TTC549 (cell line): ENCODE measurements at regions not wholly inside any gene's neighbourhood (a gene's known extent, or its start where the extent isn't known, plus 50 kb on each side); places are given as distances from the start of the nearest gene placed in this dataset.
"Not testable (repeated sequence)": the region's sequence is repeated elsewhere in the genome, so short reads cannot be mapped to it uniquely, and the experiment has no call there.

ENCODE experiments used
- FAIRE-seq: peaks from 2 replicates; lab custom pipeline; 2012; peaks lifted over from hg19 to GRCh38; lab: Jason Lieb, UNC

- no peak for FAIRE-seq
Observed at GRCh38 chr21:33121715-33122475, 52.0 kb downstream of the OLIG1 start.

- FAIRE-seq: no peak
Observed at GRCh38 chr21:33122507-33122906, 52.6 kb downstream of the OLIG1 start.

- FAIRE-seq: no peak
Observed at GRCh38 chr21:33123374-33124123, 53.6 kb downstream of the OLIG1 start.

GRCh38 chr21:33124889-33125288 is 54.9 kb downstream of the OLIG1 start:
- FAIRE-seq: no peak

- FAIRE-seq: no peak
Observed at GRCh38 chr21:33125680-33126375, 55.9 kb downstream of the OLIG1 start.

GRCh38 chr21:33126569-33126968 is 56.6 kb downstream of the OLIG1 start:
- FAIRE-seq: no peak

GRCh38 chr21:33127154-33127867 is 57.4 kb downstream of the OLIG1 start:
- peak; percentile 41 for FAIRE-seq

- FAIRE-seq: no peak
Observed at GRCh38 chr21:33127868-33128242, 57.9 kb downstream of the OLIG1 start.

- no peak for FAIRE-seq
Observed at GRCh38 chr21:33128538-33128937, 58.6 kb downstream of the OLIG1 start.

- no peak for FAIRE-seq
Observed at GRCh38 chr21:33132054-33132453, 62.1 kb downstream of the OLIG1 start.

GRCh38 chr21:33133892-33134291 is 64.0 kb downstream of the OLIG1 start:
- FAIRE-seq: no peak

- no peak for FAIRE-seq
Observed at GRCh38 chr21:33135925-33136324, 66.0 kb downstream of the OLIG1 start.

GRCh38 chr21:33136847-33137502 is 67.0 kb downstream of the OLIG1 start:
- FAIRE-seq: no peak

GRCh38 chr21:33139084-33139483 is 69.1 kb downstream of the OLIG1 start:
- FAIRE-seq: no peak

GRCh38 chr21:33140288-33140687 is 70.3 kb downstream of the OLIG1 start:
- FAIRE-seq: no peak

- FAIRE-seq: no peak
Observed at GRCh38 chr21:33146467-33146866, 76.5 kb downstream of the OLIG1 start.

- FAIRE-seq: no peak
Observed at GRCh38 chr21:33149181-33149580, 79.2 kb downstream of the OLIG1 start.

GRCh38 chr21:33150968-33151367 is 78.8 kb upstream of the IFNAR2 start:
- FAIRE-seq: not testable (repeated sequence)

- FAIRE-seq: no peak
Observed at GRCh38 chr21:33151941-33152731, 77.6 kb upstream of the IFNAR2 start.

- FAIRE-seq: no peak
Observed at GRCh38 chr21:33152732-33153130, 77.0 kb upstream of the IFNAR2 start.

- FAIRE-seq: no peak
Observed at GRCh38 chr21:33155005-33155404, 74.7 kb upstream of the IFNAR2 start.
